ENCODE measurements at regions not wholly inside any gene's neighbourhood (a gene's known extent, or its start where the extent isn't known, plus 50 kb on each side); places are given as distances from the start of the nearest gene placed in this dataset.

DNA sequence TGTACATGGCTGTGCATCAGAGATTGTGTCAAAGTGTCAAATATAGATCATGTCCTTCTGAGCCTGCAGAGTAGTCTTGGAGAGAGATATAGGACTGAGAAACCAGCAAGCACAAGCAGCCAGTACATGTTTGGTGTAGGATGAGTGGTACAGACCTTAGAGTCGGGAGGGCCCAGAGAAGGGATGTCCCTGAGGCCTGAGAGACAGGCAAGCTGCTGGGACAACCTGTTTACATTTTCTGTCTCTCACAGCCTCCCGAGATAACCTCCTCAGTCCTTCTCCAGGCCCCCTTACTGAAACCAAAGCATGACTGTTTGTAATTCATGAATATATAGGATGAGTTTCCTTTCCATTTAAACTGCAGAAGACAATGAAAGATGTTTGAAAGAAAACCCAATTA is 182.4 kb upstream of the STT3B start:
- in situ Hi-C loops (cut with HindIII; ENCODE audit: extremely low pct_ligation_motif_present, low pct_unique_long_range_greater_than_20kb), result no loop called here

More for the DNA sequence above, 182.4 kb upstream of the STT3B start:
- Histone ChIP-seq H3K27me3 (ENCODE audit: control insufficient read depth in 1 of 2, insufficient read depth in 2 of 2, low read length in 2 of 2) (no peaks in the 10 kb centered on the region), H4K20me1 (ENCODE audit: insufficient read depth, low read length) (no peaks in the 10 kb centered on the region), H3K9ac (ENCODE audit: insufficient read depth, low read depth, low read length) (no peak overlapping the region), H3K4me3 (replicated peaks in 1 of 3; ENCODE audit: insufficient read depth in 1 of 3, low read depth in 2 of 3, low read length in 3 of 3) (no peak overlapping the region), H2AFZ (ENCODE audit: low read length) (no peak overlapping the region), H3K4me2 (ENCODE audit: low read depth, low read length) (no peak overlapping the region), H3K9me3 (ENCODE audit: low read length) (0 out of 2 replicates have a peak, but pooled peaks cover 4% of the 10 kb centered on the region), H3K27ac (ENCODE audit: extremely low read length, insufficient read depth, low read length) (no peak overlapping the region), H3K4me1 (ENCODE audit: insufficient read depth, low read length) (peaks cover 53% of the 10 kb centered on the region), H3K36me3 (replicated peaks in 1 of 2; ENCODE audit: control insufficient read depth in 1 of 2, insufficient read depth in 2 of 2, low read length in 2 of 2) (no peaks in the 10 kb centered on the region), H3K79me2 (ENCODE audit: insufficient read depth, low read length) (no peaks in the 10 kb centered on the region)
- TF ChIP-seq, protein P1, sequence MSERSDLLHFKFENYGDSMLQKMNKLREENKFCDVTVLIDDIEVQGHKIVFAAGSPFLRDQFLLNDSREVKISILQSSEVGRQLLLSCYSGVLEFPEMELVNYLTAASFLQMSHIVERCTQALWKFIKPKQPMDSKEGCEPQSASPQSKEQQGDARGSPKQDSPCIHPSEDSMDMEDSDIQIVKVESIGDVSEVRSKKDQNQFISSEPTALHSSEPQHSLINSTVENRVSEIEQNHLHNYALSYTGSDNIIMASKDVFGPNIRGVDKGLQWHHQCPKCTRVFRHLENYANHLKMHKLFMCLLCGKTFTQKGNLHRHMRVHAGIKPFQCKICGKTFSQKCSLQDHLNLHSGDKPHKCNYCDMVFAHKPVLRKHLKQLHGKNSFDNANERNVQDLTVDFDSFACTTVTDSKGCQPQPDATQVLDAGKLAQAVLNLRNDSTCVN (CRISPR knock-in tag; IDR thresholded peaks at IDR 0.05; ENCODE audit: borderline replicate concordance), result no peak
- TF ChIP-seq, protein P2, sequence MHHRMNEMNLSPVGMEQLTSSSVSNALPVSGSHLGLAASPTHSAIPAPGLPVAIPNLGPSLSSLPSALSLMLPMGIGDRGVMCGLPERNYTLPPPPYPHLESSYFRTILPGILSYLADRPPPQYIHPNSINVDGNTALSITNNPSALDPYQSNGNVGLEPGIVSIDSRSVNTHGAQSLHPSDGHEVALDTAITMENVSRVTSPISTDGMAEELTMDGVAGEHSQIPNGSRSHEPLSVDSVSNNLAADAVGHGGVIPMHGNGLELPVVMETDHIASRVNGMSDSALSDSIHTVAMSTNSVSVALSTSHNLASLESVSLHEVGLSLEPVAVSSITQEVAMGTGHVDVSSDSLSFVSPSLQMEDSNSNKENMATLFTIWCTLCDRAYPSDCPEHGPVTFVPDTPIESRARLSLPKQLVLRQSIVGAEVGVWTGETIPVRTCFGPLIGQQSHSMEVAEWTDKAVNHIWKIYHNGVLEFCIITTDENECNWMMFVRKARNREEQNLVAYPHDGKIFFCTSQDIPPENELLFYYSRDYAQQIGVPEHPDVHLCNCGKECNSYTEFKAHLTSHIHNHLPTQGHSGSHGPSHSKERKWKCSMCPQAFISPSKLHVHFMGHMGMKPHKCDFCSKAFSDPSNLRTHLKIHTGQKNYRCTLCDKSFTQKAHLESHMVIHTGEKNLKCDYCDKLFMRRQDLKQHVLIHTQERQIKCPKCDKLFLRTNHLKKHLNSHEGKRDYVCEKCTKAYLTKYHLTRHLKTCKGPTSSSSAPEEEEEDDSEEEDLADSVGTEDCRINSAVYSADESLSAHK (CRISPR knock-in tag; IDR thresholded peaks at IDR 0.05; ENCODE audit: borderline replicate concordance), result no peak
- TF ChIP-seq ZNF232 (CRISPR knock-in tag; IDR thresholded peaks at IDR 0.05; ENCODE audit: borderline replicate concordance), result no peak
- TF ChIP-seq RFX1 (IDR thresholded peaks at IDR 0.05), result no peak
- TF ChIP-seq, protein P3, sequence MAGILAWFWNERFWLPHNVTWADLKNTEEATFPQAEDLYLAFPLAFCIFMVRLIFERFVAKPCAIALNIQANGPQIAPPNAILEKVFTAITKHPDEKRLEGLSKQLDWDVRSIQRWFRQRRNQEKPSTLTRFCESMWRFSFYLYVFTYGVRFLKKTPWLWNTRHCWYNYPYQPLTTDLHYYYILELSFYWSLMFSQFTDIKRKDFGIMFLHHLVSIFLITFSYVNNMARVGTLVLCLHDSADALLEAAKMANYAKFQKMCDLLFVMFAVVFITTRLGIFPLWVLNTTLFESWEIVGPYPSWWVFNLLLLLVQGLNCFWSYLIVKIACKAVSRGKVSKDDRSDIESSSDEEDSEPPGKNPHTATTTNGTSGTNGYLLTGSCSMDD (CRISPR knock-in tag; IDR thresholded peaks at IDR 0.05), result no peak
- no peak for TF ChIP-seq DNMT3B (CRISPR knock-in tag; conservative IDR thresholded peaks at IDR 0.05)
- TF ChIP-seq KMT2B (CRISPR knock-in tag; IDR thresholded peaks at IDR 0.05), result no peak
- TF ChIP-seq GFI1 (CRISPR knock-in tag; IDR thresholded peaks at IDR 0.05; ENCODE audit: borderline replicate concordance), result no peak
- TF ChIP-seq, protein P4, sequence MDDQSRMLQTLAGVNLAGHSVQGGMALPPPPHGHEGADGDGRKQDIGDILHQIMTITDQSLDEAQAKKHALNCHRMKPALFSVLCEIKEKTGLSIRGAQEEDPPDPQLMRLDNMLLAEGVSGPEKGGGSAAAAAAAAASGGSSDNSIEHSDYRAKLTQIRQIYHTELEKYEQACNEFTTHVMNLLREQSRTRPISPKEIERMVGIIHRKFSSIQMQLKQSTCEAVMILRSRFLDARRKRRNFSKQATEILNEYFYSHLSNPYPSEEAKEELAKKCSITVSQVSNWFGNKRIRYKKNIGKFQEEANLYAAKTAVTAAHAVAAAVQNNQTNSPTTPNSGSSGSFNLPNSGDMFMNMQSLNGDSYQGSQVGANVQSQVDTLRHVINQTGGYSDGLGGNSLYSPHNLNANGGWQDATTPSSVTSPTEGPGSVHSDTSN (CRISPR knock-in tag; IDR thresholded peaks at IDR 0.05; ENCODE audit: borderline replicate concordance), result no peak
- TF ChIP-seq MEF2D (CRISPR knock-in tag; IDR thresholded peaks at IDR 0.05), result no peak
- intact Hi-C loops (cut with micrococcal nuclease; ENCODE audit: unreplicated experiment), result no loop called here
- DNase-seq (ENCODE audit: low spot score) (no peak), ATAC-seq (no peak), FAIRE-seq (no peak)
- 80% methylated on average over 2 of the region's 2 CpGs for WGBS (ENCODE audit: low lambda C conversion rate)
- no TSS peak for BruUV-seq (replicated peaks)
- POLR2A ChIA-PET, result no interaction called here
- CTCF ChIA-PET (ENCODE audit: low intra/inter-chr PET ratio, low total read pairs), result no interaction called here

Measured in HepG2 (cell line).